ENCODE measurements at regions not wholly inside any gene's neighbourhood (a gene's known extent, or its start where the extent isn't known, plus 50 kb on each side); places are given as distances from the start of the nearest gene placed in this dataset.

- 82 to 94% (median 91%) methylated on average over 4 of the region's 4 CpGs for WGBS, 5 donors
- Histone ChIP-seq H3K27me3 (no peaks in the 10 kb centered on the region), H3K36me3 (no peaks in the 10 kb centered on the region), H3K4me1 (no peaks in the 10 kb centered on the region), H3K4me3 (no peak overlapping the region), H3K27ac (no peak overlapping the region), H3K9me3 (no peaks in the 10 kb centered on the region)
- DNase-seq, result no peak
- intact Hi-C loops (cut with DNase I; ENCODE audit: low total_unique reads), result no loop called here
- TF ChIP-seq POLR2AphosphoS5 (IDR thresholded peaks at IDR 0.05) (no peak), POLR2A (IDR thresholded peaks at IDR 0.05) (no peak), CTCF (IDR thresholded peaks at IDR 0.05) (no peak), EP300 (IDR thresholded peaks at IDR 0.05) (no peak)
Observed at GRCh38 chr2:184199274-184199673, 399.1 kb upstream of the ZNF804A start.

GRCh38 chr2:184201246-184201645 is 397.1 kb upstream of the ZNF804A start:
- intact Hi-C loops (cut with DNase I; ENCODE audit: low total_unique reads), result no loop called here
- no peak overlapping the region for H3K27ac ChIP-seq
- H3K4me3 ChIP-seq, result no peak overlapping the region
- no peak for TF ChIP-seq POLR2AphosphoS5 (IDR thresholded peaks at IDR 0.05)
- no peak for TF ChIP-seq EP300 (IDR thresholded peaks at IDR 0.05)
- no peak for TF ChIP-seq CTCF (IDR thresholded peaks at IDR 0.05)
- TF ChIP-seq POLR2A (IDR thresholded peaks at IDR 0.05), result no peak
- 89 to 100% (median 92%) methylated on average over 2 of the region's 2 CpGs for WGBS, 5 donors
- no peaks in the 10 kb centered on the region for H3K9me3 ChIP-seq
- no peak for DNase-seq
- no peaks in the 10 kb centered on the region for H3K4me1 ChIP-seq
- no peaks in the 10 kb centered on the region for H3K27me3 ChIP-seq
- no peaks in the 10 kb centered on the region for H3K36me3 ChIP-seq

- 89 to 100% (median 94%) methylated on average over 1 of the region's 1 CpG for WGBS, 5 donors
- Histone ChIP-seq H3K9me3 (peaks cover 0 to 3% (median 0%) of the 10 kb centered on the region in 4 donors), H3K4me1 (no peaks in the 10 kb centered on the region), H3K36me3 (no peaks in the 10 kb centered on the region), H3K4me3 (no peak overlapping the region), H3K27ac (no peak overlapping the region), H3K27me3 (no peaks in the 10 kb centered on the region)
- no peak for DNase-seq
- TF ChIP-seq POLR2A (IDR thresholded peaks at IDR 0.05), result no peak
- no peak for TF ChIP-seq EP300 (IDR thresholded peaks at IDR 0.05)
- TF ChIP-seq POLR2AphosphoS5 (IDR thresholded peaks at IDR 0.05), result no peak
- TF ChIP-seq CTCF (IDR thresholded peaks at IDR 0.05), result no peak
- intact Hi-C loops (cut with DNase I; ENCODE audit: low total_unique reads), result no loop called here
Observed at GRCh38 chr2:184203661-184204060, 394.7 kb upstream of the ZNF804A start.

- H3K4me1 ChIP-seq, result no peaks in the 10 kb centered on the region
- H3K4me3 ChIP-seq, result no peak overlapping the region
- 48 to 66% (median 54%) methylated on average over 2 of the region's 2 CpGs for WGBS, 5 donors
- H3K27me3 ChIP-seq, result no peaks in the 10 kb centered on the region
- no peaks in the 10 kb centered on the region for H3K36me3 ChIP-seq
- H3K27ac ChIP-seq, result no peak overlapping the region
- no peak for DNase-seq
- peaks cover 0 to 3% (median 0%) of the 10 kb centered on the region in 4 donors for H3K9me3 ChIP-seq
- intact Hi-C loops (cut with DNase I; ENCODE audit: low total_unique reads), result no loop called here
- TF ChIP-seq POLR2A (IDR thresholded peaks at IDR 0.05) (no peak), CTCF (IDR thresholded peaks at IDR 0.05) (no peak), POLR2AphosphoS5 (IDR thresholded peaks at IDR 0.05) (no peak), EP300 (IDR thresholded peaks at IDR 0.05) (no peak)
Observed at GRCh38 chr2:184205048-184205596, 393.2 kb upstream of the ZNF804A start.
